H1 (cell line): ENCODE measurements at regions not wholly inside any gene's neighbourhood (a gene's known extent, or its start where the extent isn't known, plus 50 kb on each side); places are given as distances from the start of the nearest gene placed in this dataset.

Experiments used
- CTCF ChIA-PET: fragments of 300-600 bp; sonication (Branson Sonifier 250); formaldehyde crosslinking; loops from one replicate; lab custom pipeline; 2021; ENCODE audit not compliant: partially characterized antibody; lab: Charles Lee
- POLR2A ChIA-PET: fragments of 300-600 bp; sonication (Branson Sonifier 250); formaldehyde crosslinking; loops from one replicate; lab custom pipeline; 2021; ENCODE audit warnings: inconsistent platforms; ENCODE audit not compliant: partially characterized antibody; lab: Charles Lee
- DNase-seq, 2 experiments: peaks; one replicate each; pipeline versions ENCODE4 v3.0.0 to v3.0.0-alpha.2; 2010 to 2022; ENCODE audit warnings: low spot score in 2 of 2, low read depth in 1 of 2, mixed read lengths in 1 of 2
- FAIRE-seq: peaks from 2 replicates; lab custom pipeline; 2011; peaks lifted over from hg19 to GRCh38; lab: Jason Lieb, UNC
- H2AFZ ChIP-seq: 2 replicates; pipeline ENCODE4 v1.8.1; 2012; ENCODE audit warnings: low read length, inconsistent platforms
- H2AK5ac ChIP-seq: 2 replicates; pipeline ENCODE4 v1.6.1; 2013; ENCODE audit warnings: low read depth, low read length
- H2BK120ac ChIP-seq: replicated peaks from 2 replicates; pipeline ENCODE3; 2013; ENCODE audit warnings: low read depth, low read length, inconsistent platforms
- H2BK12ac ChIP-seq: 2 replicates; pipeline ENCODE4 v1.6.1; 2013; ENCODE audit warnings: low read depth, low read length
- H2BK15ac ChIP-seq: 2 replicates; pipeline ENCODE4 v1.6.1; 2013; ENCODE audit warnings: low read length
- H2BK20ac ChIP-seq: 2 replicates; pipeline ENCODE4 v1.6.1; 2013; ENCODE audit warnings: low read length
- H2BK5ac ChIP-seq: 2 replicates; pipeline ENCODE4 v1.6.1; 2013; ENCODE audit warnings: low read depth, low read length
- H3K14ac ChIP-seq: 2 replicates; pipeline ENCODE4 v1.6.1; 2013; ENCODE audit warnings: inconsistent platforms; ENCODE audit not compliant: insufficient read length
- H3K18ac ChIP-seq: 2 replicates; pipeline ENCODE4 v1.6.1; 2013; ENCODE audit warnings: low read length; ENCODE audit errors: extremely low read depth
- H3K23ac ChIP-seq: 2 replicates; pipeline ENCODE4 v1.6.1; 2013; ENCODE audit warnings: inconsistent platforms; ENCODE audit not compliant: insufficient read length
- H3K23me2 ChIP-seq: 2 replicates; pipeline ENCODE4 v1.6.1; 2013; ENCODE audit warnings: low read depth, low read length
- H3K27ac ChIP-seq: 2 replicates; pipeline ENCODE4 v1.6.1; 2011; ENCODE audit warnings: low read depth, low read length, inconsistent platforms
- H3K27me3 ChIP-seq, 4 experiments: replicated peaks in 1 of 4; 1 replicate in 1 of 4; 2 replicates in 3 of 4; pipeline versions ENCODE4 v1.6.1 to v1.8.1; 2011 to 2013; ENCODE audit warnings: low read length in 3 of 4, mild to moderate bottlenecking in 3 of 4, inconsistent platforms in 2 of 4, mixed read lengths in 2 of 4, moderate library complexity in 1 of 4; ENCODE audit not compliant: control insufficient read depth in 3 of 4, insufficient read depth in 3 of 4; ENCODE audit errors: extremely low read depth in 1 of 4
- H3K36me3 ChIP-seq, 4 experiments: 2 replicates each; pipeline versions ENCODE4 v1.6.1 to v1.8.1; 2011 to 2013; ENCODE audit warnings: mild to moderate bottlenecking in 4 of 4, low read length in 3 of 4, moderate library complexity in 2 of 4, control low read depth in 1 of 4, inconsistent platforms in 1 of 4; ENCODE audit not compliant: insufficient read depth in 4 of 4, control insufficient read depth in 2 of 4
- H3K4ac ChIP-seq: replicated peaks from 2 replicates; pipeline ENCODE3; 2013; ENCODE audit warnings: low read length, low read depth, mixed read lengths, inconsistent platforms; ENCODE audit not compliant: insufficient read length
- H3K4me1 ChIP-seq, 4 experiments: replicated peaks in 1 of 4; 1 replicate in 1 of 4; 2 replicates in 3 of 4; pipeline versions ENCODE4 v1.6.1 to v1.8.1; 2011 to 2013; ENCODE audit warnings: low read length in 3 of 4, inconsistent platforms in 2 of 4, mixed read lengths in 1 of 4; ENCODE audit not compliant: insufficient read depth in 4 of 4, control insufficient read depth in 3 of 4
- H3K4me2 ChIP-seq, 2 experiments: 2 replicates each; pipeline versions ENCODE4 v1.6.1 to v1.8.1; 2011 to 2013; ENCODE audit warnings: low read depth in 2 of 2, low read length in 2 of 2, control low read depth in 1 of 2, inconsistent platforms in 1 of 2, mild to moderate bottlenecking in 1 of 2; ENCODE audit not compliant: insufficient read depth in 1 of 2
- H3K4me3 ChIP-seq, 4 experiments: fragments of 200-600, 300-600 bp in 1 of 4; sonication (generic), shearing (Covaris generic), sonication (Bioruptor Twin) in 1 of 4; 2 replicates each; pipeline versions ENCODE4 v1.5.1 to v1.8.1; 2011 to 2016; ENCODE audit warnings: low read length in 4 of 4, low read depth in 3 of 4, control low read depth in 2 of 4, inconsistent platforms in 2 of 4, mild to moderate bottlenecking in 2 of 4, mixed read lengths in 1 of 4, moderate library complexity in 1 of 4; ENCODE audit not compliant: insufficient read depth in 2 of 4; ENCODE audit errors: extremely low read depth in 1 of 4
- H3K56ac ChIP-seq: replicated peaks from 2 replicates; pipeline ENCODE3; 2013; ENCODE audit warnings: low read depth, mild to moderate bottlenecking, mixed read lengths, low read length, inconsistent platforms; ENCODE audit not compliant: insufficient read length
- H3K79me1 ChIP-seq: 2 replicates; pipeline ENCODE4 v1.6.1; 2013; ENCODE audit warnings: low read depth, low read length, control low read depth
- H3K79me2 ChIP-seq, 2 experiments: 2 replicates each; pipeline versions ENCODE4 v1.6.1 to v1.8.1; 2012 to 2013; ENCODE audit warnings: low read length in 2 of 2, mild to moderate bottlenecking in 2 of 2, inconsistent platforms in 1 of 2; ENCODE audit not compliant: insufficient read depth in 2 of 2, control insufficient read depth in 1 of 2
- H3K9ac ChIP-seq, 4 experiments: replicated peaks in 1 of 4; 1 replicate in 1 of 4; 2 replicates in 3 of 4; pipeline versions ENCODE4 v1.6.1 to v1.8.1; 2011 to 2013; ENCODE audit warnings: low read depth in 3 of 4, low read length in 3 of 4, control low read depth in 2 of 4, mild to moderate bottlenecking in 2 of 4, moderate library complexity in 2 of 4, inconsistent platforms in 1 of 4; ENCODE audit errors: extremely low read depth in 1 of 4
- H3K9me3 ChIP-seq, 2 experiments: 2 replicates each; pipeline versions ENCODE4 v1.6.1 to v1.8.1; 2012 to 2013; ENCODE audit warnings: mild to moderate bottlenecking in 2 of 2, moderate library complexity in 2 of 2, control low read depth in 1 of 2, inconsistent platforms in 1 of 2, low read depth in 1 of 2, low read length in 1 of 2, mixed read lengths in 1 of 2; ENCODE audit not compliant: insufficient read depth in 2 of 2
- H4K20me1 ChIP-seq, 2 experiments: replicated peaks in 1 of 2; 2 replicates each; pipeline versions ENCODE3 to v1.8.1; 2011 to 2013; ENCODE audit warnings: inconsistent platforms in 2 of 2, low read length in 2 of 2, mild to moderate bottlenecking in 1 of 2; ENCODE audit not compliant: insufficient read depth in 2 of 2, control insufficient read depth in 1 of 2
- H4K5ac ChIP-seq: 2 replicates; pipeline ENCODE4 v1.6.1; 2013; ENCODE audit warnings: low read length, low read depth, mixed read lengths, inconsistent platforms; ENCODE audit not compliant: insufficient read length
- H4K8ac ChIP-seq: 2 replicates; pipeline ENCODE4 v1.8.0; 2013; ENCODE audit warnings: mild to moderate bottlenecking, moderate library complexity, low read length, inconsistent platforms; ENCODE audit not compliant: insufficient read depth; ENCODE audit errors: extremely low read depth
- H4K91ac ChIP-seq: replicated peaks from 2 replicates; pipeline ENCODE3; 2013; ENCODE audit warnings: low read length, mixed read lengths, inconsistent platforms; ENCODE audit not compliant: insufficient read length
- GTF2F1 ChIP-seq: IDR thresholded peaks from 2 replicates; pipeline ENCODE4 v1.6.1; 2012; ENCODE audit warnings: low read depth, low read length, improper control_type of control experiment, borderline replicate concordance
- KDM5A ChIP-seq: fragments of 200-600 bp; IDR thresholded peaks from 2 replicates; pipeline ENCODE4 v1.7.1; 2012; ENCODE audit warnings: mild to moderate bottlenecking, low read length, inconsistent platforms, mixed read lengths
- SP1 ChIP-seq: IDR thresholded peaks from 2 replicates; pipeline ENCODE4 v1.6.1; 2011; ENCODE audit warnings: low read depth, low read length
- WGBS, 2 experiments: shearing (Covaris generic) in 1 of 2; methylation state at CpG; one replicate each; pipeline versions ENCODE4 v1.1.6 to v1.1.7; 2013 to 2015; ENCODE audit warnings: low lambda C conversion rate in 2 of 2, mixed read lengths in 2 of 2, inconsistent platforms in 1 of 2, low coverage in 1 of 2, missing lambda C conversion rate in 1 of 2; ENCODE audit not compliant: insufficient replicate concordance in 2 of 2, insufficient coverage in 1 of 2, insufficient read length in 1 of 2; ENCODE audit errors: extremely low coverage in 1 of 2, missing lambda C conversion rate in 1 of 2; 5-methylcytosine and 5-hydroxymethylcytosine counted together

- Histone ChIP-seq H3K23me2 (peaks cover 7% of the 10 kb centered on the region; the same call in 1 of the 2 replicates), H4K91ac (no peak overlapping the region), H3K27ac (no peak overlapping the region), H3K36me3 (no peaks in the 10 kb centered on the region), H3K56ac (no peak overlapping the region), H2BK120ac (no peak overlapping the region), H3K18ac (no peak overlapping the region), H3K4me1 (peaks cover 0 to 5% (median 2%) of the 10 kb centered on the region in 4 experiments; a peak in 4 of 7 replicates), H3K14ac (no peak overlapping the region), H3K4ac (no peak overlapping the region), H2BK15ac (no peak overlapping the region), H3K27me3 (no peaks in the 10 kb centered on the region), H3K23ac (no peak overlapping the region), H2AK5ac (no peak overlapping the region), H3K4me2 (no peak overlapping the region), H3K9ac (no peak overlapping the region), H2AFZ (no peak overlapping the region), H3K79me1 (no peaks in the 10 kb centered on the region), H4K5ac (no peak overlapping the region), H4K8ac (no peak overlapping the region), H2BK5ac (no peak overlapping the region), H4K20me1 (no peaks in the 10 kb centered on the region), H2BK20ac (no peak overlapping the region), H2BK12ac (no peak overlapping the region), H3K4me3 (no peak overlapping the region), H3K79me2 (no peaks in the 10 kb centered on the region), H3K9me3 (no peaks in the 10 kb centered on the region)
- no peak for DNase-seq
- WGBS, 2 experiments: 90% methylated on average over 7 of the region's 8 CpGs; no CpG with 5 or more reads in 1 of the 2 experiments
- FAIRE-seq: no peak
- ChIA-PET CTCF (interaction anchor here (1.0 to 2.8 kb wide), 4 partner anchors 11 to 88 kb away, joined by 3 to 9 read pairs (median 4); no protein-coding TSS in a partner anchor), POLR2A (interaction anchor here (0.6 kb wide), 1 partner anchor 137 kb away, joined by 3 read pairs; no protein-coding TSS in a partner anchor)
- TF ChIP-seq KDM5A: no peak
- no peak for TF ChIP-seq SP1
- TF ChIP-seq GTF2F1: no peak
These were observed 143.2 kb downstream of the CEBPB start for GRCh38 chr20:50333812-50334211.
